ENCODE measurements at regions not wholly inside any gene's neighbourhood (a gene's known extent, or its start where the extent isn't known, plus 50 kb on each side); places are given as distances from the start of the nearest gene placed in this dataset.

DNA sequence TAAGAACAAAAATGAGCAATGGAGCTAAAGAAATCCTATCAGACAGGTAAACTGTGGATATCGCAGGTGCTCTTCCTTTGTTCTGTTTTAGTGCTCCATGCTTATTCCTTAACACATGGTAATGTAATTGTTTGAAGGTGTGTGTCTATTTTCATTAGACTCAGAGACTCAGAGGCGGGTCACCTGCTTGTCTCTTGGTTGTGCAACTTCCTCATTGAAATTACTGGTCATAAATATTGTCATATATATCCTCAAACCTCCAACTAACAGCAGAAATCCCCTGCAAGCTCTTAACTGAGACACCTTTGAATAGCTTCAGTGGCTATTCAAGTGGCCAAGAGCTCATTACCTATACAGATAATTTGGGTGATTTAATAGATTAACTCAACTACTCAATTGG lies 177.2 kb downstream of the PTN start:
- no peak overlapping the region for H3K27ac Mint-ChIP-seq (ENCODE audit: unreplicated experiment)
- H3K4me1 Mint-ChIP-seq (ENCODE audit: low read depth, unreplicated experiment), result peaks cover 2% of the 10 kb centered on the region
- ChIA-PET CTCF (no interaction called here), POLR2A (no interaction called here)
- BruUV-seq (replicated peaks), result no TSS peak
- H3K36me3 Mint-ChIP-seq (ENCODE audit: insufficient read depth, unreplicated experiment), result no peaks in the 10 kb centered on the region
- H3K9me3 ChIP-seq, result no peaks in the 10 kb centered on the region
- H3K27me3 Mint-ChIP-seq (ENCODE audit: insufficient read depth, unreplicated experiment), result peaks cover 6% of the 10 kb centered on the region
- no peak for TF ChIP-seq CTCF (IDR thresholded peaks at IDR 0.05; ENCODE audit: insufficient read depth in 1 of 2, low read depth in 1 of 2, low read length in 1 of 2, severe bottlenecking in 1 of 2, unreplicated experiment in 1 of 2)
- H3K4me3 Mint-ChIP-seq (ENCODE audit: unreplicated experiment), result no peak overlapping the region
- no peaks in the 10 kb centered on the region for H3K36me3 ChIP-seq (ENCODE audit: control insufficient read depth, insufficient read depth, low read length)
- no peaks in the 10 kb centered on the region for H3K9me3 Mint-ChIP-seq (ENCODE audit: unreplicated experiment)
- no peaks in the 10 kb centered on the region for H3K27me3 ChIP-seq (replicated peaks; ENCODE audit: control insufficient read depth, insufficient read depth, low read length)
- intact Hi-C loops (cut with micrococcal nuclease; ENCODE audit: unreplicated experiment), result no loop called here
- H3K4me1 ChIP-seq, result 0 out of 2 replicates have a peak, but pooled peaks cover 1% of the 10 kb centered on the region
- no peak overlapping the region for H3K4me3 ChIP-seq (ENCODE audit: low read depth, low read length)
- no peak for DNase-seq

DNA sequence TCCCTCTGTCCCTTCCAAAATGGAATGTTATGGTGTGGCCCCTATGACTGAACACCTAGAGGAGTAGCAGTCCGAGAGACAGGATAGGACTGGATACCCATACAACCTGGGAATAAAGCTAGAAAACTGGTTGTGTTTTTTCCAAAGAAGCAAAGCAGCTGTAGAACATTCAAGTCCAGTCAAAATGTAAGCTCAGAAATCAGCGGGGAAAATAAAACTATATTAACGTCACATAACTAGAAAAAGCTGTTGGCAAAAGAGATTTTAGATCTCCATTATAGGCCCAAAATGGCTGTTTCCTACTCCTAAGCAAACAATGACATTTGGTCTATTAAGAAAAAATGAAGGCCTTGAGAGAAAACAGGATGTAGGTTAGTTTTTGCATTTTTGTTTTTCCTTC lies 177.7 kb downstream of the PTN start:
- POLR2A ChIA-PET, result no interaction called here
- CTCF ChIA-PET, result no interaction called here

GRCh38 chr7:137165241-137165640 lies 178.3 kb downstream of the PTN start:
- no TSS peak for BruUV-seq (replicated peaks)
- ChIA-PET CTCF (no interaction called here), POLR2A (no interaction called here)
- Mint-ChIP-seq H3K9me3 (ENCODE audit: unreplicated experiment) (no peaks in the 10 kb centered on the region), H3K27me3 (ENCODE audit: insufficient read depth, unreplicated experiment) (peaks cover 6% of the 10 kb centered on the region), H3K27ac (ENCODE audit: unreplicated experiment) (no peak overlapping the region), H3K4me1 (ENCODE audit: low read depth, unreplicated experiment) (peaks cover 11% of the 10 kb centered on the region), H3K4me3 (ENCODE audit: unreplicated experiment) (no peak overlapping the region), H3K36me3 (ENCODE audit: insufficient read depth, unreplicated experiment) (no peaks in the 10 kb centered on the region)
- H3K9me3 ChIP-seq, result no peaks in the 10 kb centered on the region
- H3K4me1 ChIP-seq, result peaks cover 12% of the 10 kb centered on the region; the same call in 1 of the 2 replicates
- H3K27me3 ChIP-seq (replicated peaks; ENCODE audit: control insufficient read depth, insufficient read depth, low read length), result no peaks in the 10 kb centered on the region
- H3K4me3 ChIP-seq (ENCODE audit: low read depth, low read length), result no peak overlapping the region
- no peak for TF ChIP-seq CTCF (IDR thresholded peaks at IDR 0.05; ENCODE audit: insufficient read depth in 1 of 2, low read depth in 1 of 2, low read length in 1 of 2, severe bottlenecking in 1 of 2, unreplicated experiment in 1 of 2)
- H3K36me3 ChIP-seq (ENCODE audit: control insufficient read depth, insufficient read depth, low read length), result no peaks in the 10 kb centered on the region
- DNase-seq, result no peak
- intact Hi-C loops (cut with micrococcal nuclease; ENCODE audit: unreplicated experiment), result no loop called here

More for the DNA sequence above, 177.7 kb downstream of the PTN start:
- Mint-ChIP-seq H3K27ac (ENCODE audit: unreplicated experiment) (no peak overlapping the region), H3K4me1 (ENCODE audit: low read depth, unreplicated experiment) (peaks cover 8% of the 10 kb centered on the region), H3K36me3 (ENCODE audit: insufficient read depth, unreplicated experiment) (no peaks in the 10 kb centered on the region), H3K27me3 (ENCODE audit: insufficient read depth, unreplicated experiment) (peaks cover 6% of the 10 kb centered on the region), H3K9me3 (ENCODE audit: unreplicated experiment) (no peaks in the 10 kb centered on the region), H3K4me3 (ENCODE audit: unreplicated experiment) (no peak overlapping the region)
- DNase-seq, result no peak
- no peaks in the 10 kb centered on the region for H3K27me3 ChIP-seq (replicated peaks; ENCODE audit: control insufficient read depth, insufficient read depth, low read length)
- H3K9me3 ChIP-seq, result no peaks in the 10 kb centered on the region
- no TSS peak for BruUV-seq (replicated peaks)
- no peak overlapping the region for H3K4me3 ChIP-seq (ENCODE audit: low read depth, low read length)
- TF ChIP-seq CTCF (IDR thresholded peaks at IDR 0.05; ENCODE audit: insufficient read depth in 1 of 2, low read depth in 1 of 2, low read length in 1 of 2, severe bottlenecking in 1 of 2, unreplicated experiment in 1 of 2), result no peak
- intact Hi-C loops (cut with micrococcal nuclease; ENCODE audit: unreplicated experiment), result no loop called here
- H3K4me1 ChIP-seq, result peaks cover 7% of the 10 kb centered on the region; the same call in 1 of the 2 replicates
- H3K36me3 ChIP-seq (ENCODE audit: control insufficient read depth, insufficient read depth, low read length), result no peaks in the 10 kb centered on the region
